BLaER1 (cell line): ENCODE measurements at regions not wholly inside any gene's neighbourhood (a gene's known extent, or its start where the extent isn't known, plus 50 kb on each side); places are given as distances from the start of the nearest gene placed in this dataset.
"Not testable (repeated sequence)": the region's sequence is repeated elsewhere in the genome, so short reads cannot be mapped to it uniquely, and the experiment has no call there.

Source experiments
- H3K27ac ChIP-seq: shearing (Covaris generic); formaldehyde crosslinking; 2 replicates; pipeline ENCODE4 v1.8.1; 2022
- H3K27me3 ChIP-seq: shearing (Covaris generic); formaldehyde crosslinking; 2 replicates; pipeline ENCODE4 v1.8.1; 2022
- H3K36me3 ChIP-seq: shearing (Covaris generic); formaldehyde crosslinking; 2 replicates; pipeline ENCODE4 v1.8.1; 2022
- H3K4me1 ChIP-seq: shearing (Covaris generic); formaldehyde crosslinking; 2 replicates; pipeline ENCODE4 v1.8.1; 2022
- H3K4me2 ChIP-seq: shearing (Covaris generic); formaldehyde crosslinking; 2 replicates; pipeline ENCODE4 v1.8.1; 2022
- H3K4me3 ChIP-seq: shearing (Covaris generic); formaldehyde crosslinking; 2 replicates; pipeline ENCODE4 v1.8.1; 2022
- H3K9ac ChIP-seq: shearing (Covaris generic); formaldehyde crosslinking; 2 replicates; pipeline ENCODE4 v1.8.1; 2022
- H3K9me3 ChIP-seq: shearing (Covaris generic); formaldehyde crosslinking; 2 replicates; pipeline ENCODE4 v1.8.1; 2022
- H4K20me1 ChIP-seq: shearing (Covaris generic); formaldehyde crosslinking; 2 replicates; pipeline ENCODE4 v1.8.1; 2022
- Cebpa-rat ChIP-seq: shearing (Covaris generic); IDR thresholded peaks from 2 replicates; pipeline ENCODE4 v1.8.1; 2022

- no peak for TF ChIP-seq Cebpa-rat
- no peak overlapping the region for H3K27ac ChIP-seq
- no peak overlapping the region for H3K9ac ChIP-seq
- H3K4me3 ChIP-seq: no peak overlapping the region
- H3K4me2 ChIP-seq: no peak overlapping the region
- no peaks in the 10 kb centered on the region for H4K20me1 ChIP-seq
- H3K36me3 ChIP-seq: no peaks in the 10 kb centered on the region
- H3K27me3 ChIP-seq: no peaks in the 10 kb centered on the region
- no peaks in the 10 kb centered on the region for H3K4me1 ChIP-seq
- H3K9me3 ChIP-seq: peaks cover 13% of the 10 kb centered on the region
Observed at GRCh38 chr3:159249472-159250174, 447.8 kb downstream of the MFSD1 start.

GRCh38 chr3:159250961-159251360 lies 449.1 kb downstream of the MFSD1 start:
- no peak overlapping the region for H3K4me2 ChIP-seq
- H3K4me3 ChIP-seq: no peak overlapping the region
- H3K4me1 ChIP-seq: no peaks in the 10 kb centered on the region
- no peaks in the 10 kb centered on the region for H4K20me1 ChIP-seq
- H3K27ac ChIP-seq: no peak overlapping the region
- peaks cover 13% of the 10 kb centered on the region for H3K9me3 ChIP-seq
- no peak for TF ChIP-seq Cebpa-rat
- no peaks in the 10 kb centered on the region for H3K36me3 ChIP-seq
- H3K27me3 ChIP-seq: no peaks in the 10 kb centered on the region
- no peak overlapping the region for H3K9ac ChIP-seq

DNA sequence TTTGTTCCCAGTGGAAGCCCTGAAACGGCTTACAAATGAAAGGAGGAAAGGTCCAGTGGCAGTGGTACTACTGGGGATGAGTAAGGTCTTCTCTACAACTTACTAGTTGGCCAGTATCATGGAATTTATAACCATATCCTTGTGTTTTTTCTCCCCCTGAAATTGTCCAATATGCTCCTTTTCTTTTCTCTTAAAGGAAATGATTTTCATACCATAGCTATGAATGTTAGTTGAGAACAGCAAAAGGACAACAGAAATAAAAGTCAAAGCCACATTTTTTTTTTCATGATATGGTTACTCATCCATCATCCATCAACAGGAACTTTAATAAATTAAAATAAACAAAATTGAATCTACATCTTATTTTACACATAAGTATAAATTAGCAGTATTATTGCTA lies 450.4 kb downstream of the MFSD1 start:
- Histone ChIP-seq H3K27me3 (no peaks in the 10 kb centered on the region), H3K4me3 (no peak overlapping the region)
- no peak for TF ChIP-seq Cebpa-rat

GRCh38 chr3:159252772-159253384 lies 451.0 kb downstream of the MFSD1 start:
- Histone ChIP-seq H3K9ac (no peak overlapping the region), H3K4me3 (no peak overlapping the region), H3K36me3 (no peaks in the 10 kb centered on the region), H3K4me1 (no peaks in the 10 kb centered on the region), H3K4me2 (no peak overlapping the region), H3K27me3 (no peaks in the 10 kb centered on the region), H4K20me1 (no peaks in the 10 kb centered on the region), H3K27ac (no peak overlapping the region), H3K9me3 (peaks cover 13% of the 10 kb centered on the region)
- TF ChIP-seq Cebpa-rat: no peak

More for the DNA sequence above, 450.4 kb downstream of the MFSD1 start:
- no peak overlapping the region for H3K4me2 ChIP-seq
- no peak overlapping the region for H3K9ac ChIP-seq
- H3K4me1 ChIP-seq: no peaks in the 10 kb centered on the region
- H3K27ac ChIP-seq: no peak overlapping the region
- peaks cover 13% of the 10 kb centered on the region for H3K9me3 ChIP-seq
- H4K20me1 ChIP-seq: no peaks in the 10 kb centered on the region
- no peaks in the 10 kb centered on the region for H3K36me3 ChIP-seq

- H3K9ac ChIP-seq: no peak overlapping the region
- no peak overlapping the region for H3K27ac ChIP-seq
- H3K27me3 ChIP-seq: no peaks in the 10 kb centered on the region
- peaks cover 13% of the 10 kb centered on the region for H3K9me3 ChIP-seq
- TF ChIP-seq Cebpa-rat: no peak
- no peaks in the 10 kb centered on the region for H3K36me3 ChIP-seq
- no peaks in the 10 kb centered on the region for H4K20me1 ChIP-seq
- no peak overlapping the region for H3K4me2 ChIP-seq
- H3K4me3 ChIP-seq: no peak overlapping the region
- no peaks in the 10 kb centered on the region for H3K4me1 ChIP-seq
Observed at GRCh38 chr3:159253860-159254259, 452.0 kb downstream of the MFSD1 start.

DNA sequence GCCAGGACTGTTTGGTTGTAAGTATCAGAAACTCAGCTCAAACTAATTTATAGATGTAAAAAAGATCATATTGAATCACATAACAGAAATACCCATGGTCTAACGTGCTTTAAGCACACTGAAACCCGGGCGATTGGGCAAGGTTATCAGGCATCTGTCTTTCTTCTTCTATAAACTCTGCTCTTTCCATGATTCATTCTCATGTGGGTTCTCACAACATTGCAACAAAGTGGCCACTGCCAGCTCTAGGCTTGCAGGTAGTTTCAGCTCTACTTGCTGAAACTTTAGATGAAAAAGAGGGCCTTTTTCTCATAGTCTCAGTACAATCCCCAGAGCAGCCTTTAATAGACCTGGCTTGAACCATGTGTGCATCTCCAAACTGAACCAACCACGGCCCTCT lies 456.1 kb downstream of the MFSD1 start:
- Histone ChIP-seq H3K36me3 (no peaks in the 10 kb centered on the region), H3K4me3 (no peak overlapping the region), H3K9me3 (peaks cover under 1% of the 10 kb centered on the region; the same call in 1 of the 2 replicates), H3K27ac (no peak overlapping the region), H3K4me1 (no peaks in the 10 kb centered on the region), H4K20me1 (no peaks in the 10 kb centered on the region), H3K27me3 (no peaks in the 10 kb centered on the region), H3K4me2 (no peak overlapping the region), H3K9ac (no peak overlapping the region)
- no peak for TF ChIP-seq Cebpa-rat

DNA sequence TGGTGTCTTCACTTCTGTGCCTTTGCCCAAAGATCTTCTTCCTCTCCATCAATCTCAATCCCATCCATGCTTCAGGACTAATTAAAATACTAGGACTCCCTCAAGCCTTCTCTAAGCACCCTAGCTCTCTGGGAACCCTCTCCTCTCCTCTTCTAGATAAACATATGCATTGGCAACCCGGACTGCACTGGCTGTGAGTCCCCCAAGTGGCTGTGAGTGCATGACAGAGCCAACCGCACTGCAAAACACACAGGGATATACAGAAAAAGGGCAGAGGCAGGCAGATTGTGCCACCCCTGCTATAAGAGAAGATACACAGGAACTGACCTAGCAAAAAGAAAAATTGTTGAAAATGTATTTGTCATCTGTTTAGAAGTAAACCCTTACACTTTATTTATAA lies 457.1 kb downstream of the MFSD1 start:
- no peaks in the 10 kb centered on the region for H3K9me3 ChIP-seq
- no peak overlapping the region for H3K4me2 ChIP-seq
- H4K20me1 ChIP-seq: no peaks in the 10 kb centered on the region
- H3K27me3 ChIP-seq: no peaks in the 10 kb centered on the region
- no peaks in the 10 kb centered on the region for H3K4me1 ChIP-seq
- H3K9ac ChIP-seq: no peak overlapping the region
- no peaks in the 10 kb centered on the region for H3K36me3 ChIP-seq
- H3K27ac ChIP-seq: no peak overlapping the region
- no peak overlapping the region for H3K4me3 ChIP-seq
- TF ChIP-seq Cebpa-rat: no peak

DNA sequence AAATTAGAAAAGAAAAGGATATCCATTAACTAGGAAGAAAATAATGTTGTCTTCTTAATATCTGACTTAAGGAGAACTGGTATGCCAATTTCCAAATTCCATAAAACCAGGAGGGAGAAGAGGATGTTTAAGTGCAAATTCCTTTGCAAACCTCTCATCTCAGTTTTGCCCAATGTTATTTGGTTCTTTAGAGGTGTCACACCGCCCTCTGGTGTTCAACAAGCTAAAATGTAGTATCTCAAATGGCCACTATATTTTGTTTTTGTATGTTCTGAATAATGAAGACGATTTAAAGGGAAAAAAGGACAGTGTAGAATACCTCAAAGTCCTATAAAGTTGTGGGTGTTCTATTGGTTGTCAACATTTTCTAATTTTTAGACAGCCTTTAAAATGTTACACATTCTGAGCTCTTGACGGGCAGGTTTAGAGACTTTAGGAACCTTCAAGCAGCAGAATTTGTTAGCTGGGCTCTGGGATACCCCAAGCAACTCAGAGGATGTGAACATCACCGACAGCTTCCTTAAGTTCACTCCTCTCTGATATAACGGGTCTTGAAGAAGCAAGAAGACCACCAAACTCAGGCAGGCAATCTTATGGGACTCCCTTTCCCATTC lies 458.3 kb downstream of the MFSD1 start:
- H3K9ac ChIP-seq: no peak overlapping the region
- H3K4me2 ChIP-seq: no peak overlapping the region
- H4K20me1 ChIP-seq: no peaks in the 10 kb centered on the region
- no peaks in the 10 kb centered on the region for H3K36me3 ChIP-seq
- no peaks in the 10 kb centered on the region for H3K4me1 ChIP-seq
- no peak overlapping the region for H3K4me3 ChIP-seq
- H3K27me3 ChIP-seq: no peaks in the 10 kb centered on the region
- TF ChIP-seq Cebpa-rat: no peak
- H3K27ac ChIP-seq: no peak overlapping the region
- no peaks in the 10 kb centered on the region for H3K9me3 ChIP-seq

GRCh38 chr3:159261333-159261732 lies 459.5 kb downstream of the MFSD1 start:
- not testable (repeated sequence) for H3K4me2 ChIP-seq, H3K27me3 ChIP-seq, H3K9ac ChIP-seq, H3K36me3 ChIP-seq, H3K9me3 ChIP-seq, H3K4me1 ChIP-seq, H3K27ac ChIP-seq, H3K4me3 ChIP-seq, H4K20me1 ChIP-seq

DNA sequence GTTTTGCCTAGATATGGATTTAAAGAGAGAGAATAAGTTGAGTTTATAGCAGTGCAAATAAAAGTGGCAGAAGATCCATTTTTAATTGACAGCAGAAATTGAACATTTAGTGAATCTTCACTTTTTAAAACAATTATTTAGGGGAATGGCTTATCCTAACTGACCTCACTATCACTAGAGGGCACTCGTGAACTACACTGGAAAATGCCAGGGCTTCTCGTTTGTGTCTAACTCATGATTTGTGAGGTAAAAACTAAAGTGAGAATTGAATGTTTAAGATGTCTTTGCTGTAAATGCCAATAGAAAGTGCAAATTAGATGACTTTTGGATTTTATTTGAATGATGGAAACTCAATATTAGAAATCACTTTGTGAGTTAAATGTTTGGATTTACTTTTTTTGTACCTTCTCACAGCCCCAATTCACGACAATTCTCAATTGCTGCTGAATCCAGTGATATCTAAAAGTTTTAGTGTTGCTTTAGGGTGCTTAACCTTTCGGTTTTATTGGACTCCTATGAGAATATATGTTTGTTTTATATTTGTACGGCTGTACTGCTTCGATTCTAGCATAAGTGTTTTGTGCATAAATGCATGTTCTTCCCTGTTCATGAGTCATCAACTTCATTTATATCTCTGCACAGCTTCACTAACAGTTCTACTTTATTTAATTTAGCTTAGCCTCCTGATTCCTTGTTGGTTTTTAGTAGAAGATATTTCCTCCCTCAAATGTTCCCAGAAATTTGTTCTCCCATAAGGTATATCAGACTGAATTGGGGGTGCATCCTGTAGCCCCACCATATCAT lies 462.1 kb downstream of the MFSD1 start:
- H3K4me2 ChIP-seq: no peak overlapping the region
- H3K9ac ChIP-seq: no peak overlapping the region
- no peaks in the 10 kb centered on the region for H4K20me1 ChIP-seq
- H3K9me3 ChIP-seq: no peaks in the 10 kb centered on the region
- H3K36me3 ChIP-seq: no peaks in the 10 kb centered on the region
- H3K27me3 ChIP-seq: no peaks in the 10 kb centered on the region
- H3K4me1 ChIP-seq: no peaks in the 10 kb centered on the region
- no peak overlapping the region for H3K27ac ChIP-seq
- H3K4me3 ChIP-seq: no peak overlapping the region
- TF ChIP-seq Cebpa-rat: no peak
